ENCODE measurements at regions not wholly inside any gene's neighbourhood (a gene's known extent, or its start where the extent isn't known, plus 50 kb on each side); places are given as distances from the start of the nearest gene placed in this dataset.

DNA sequence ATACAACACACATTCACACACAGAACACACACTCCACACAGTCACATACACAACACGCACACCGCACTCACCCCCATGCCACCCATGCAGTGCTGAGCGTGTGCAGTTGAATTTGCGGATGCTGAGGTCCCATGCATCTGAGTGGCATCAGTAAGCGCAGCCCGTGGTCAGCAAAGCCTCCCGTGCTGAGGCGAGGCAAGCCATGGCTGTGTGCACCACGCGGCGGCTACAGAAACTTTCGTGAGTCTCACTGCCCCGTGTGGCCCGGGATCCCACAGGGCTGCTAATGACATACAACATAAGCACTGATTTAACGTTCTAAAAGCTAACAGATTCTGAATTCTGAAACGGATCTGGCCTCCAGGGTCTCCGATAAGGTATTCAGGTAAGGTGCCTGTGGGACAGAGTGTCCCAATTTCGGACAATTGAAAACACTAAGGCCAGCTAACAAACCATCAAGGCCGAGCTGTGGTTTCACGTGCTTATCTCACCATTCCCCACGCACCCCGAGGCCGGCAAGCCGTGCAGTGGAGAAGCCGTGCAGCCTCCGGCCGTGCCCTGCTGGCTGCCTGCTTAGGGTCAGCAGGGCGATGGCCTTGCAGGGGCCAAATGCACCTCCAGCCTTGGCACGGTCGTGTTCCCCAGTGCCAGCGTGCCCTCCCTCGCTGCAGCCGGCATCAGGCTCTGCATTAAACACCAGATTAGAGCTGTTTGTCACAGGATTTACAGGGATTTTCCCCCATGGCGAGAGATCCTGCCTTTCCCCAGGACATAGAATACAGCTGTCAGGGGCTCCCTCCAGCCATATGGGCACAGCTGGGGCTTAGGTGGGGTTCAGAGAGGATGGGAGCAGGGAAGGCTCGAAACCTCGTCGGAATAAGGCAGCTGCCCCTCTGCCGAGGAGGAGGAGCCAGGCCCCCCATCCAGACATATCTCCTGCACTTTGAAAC lies 191.7 kb downstream of the C16orf95 start:
- CTCF ChIA-PET = interaction anchor here (0.8 to 2.6 kb wide), 4 partner anchors 63 to 605 kb away, joined by 3 to 9 read pairs (median 3); no protein-coding TSS in a partner anchor
- H3K4me3 ChIP-seq (ENCODE audit: low read depth, low read length) = no peak overlapping the region
- no peak for DNase-seq (ENCODE audit: low read depth, low spot score)
- POLR2A ChIA-PET = no interaction called here
- TF ChIP-seq, protein P1, sequence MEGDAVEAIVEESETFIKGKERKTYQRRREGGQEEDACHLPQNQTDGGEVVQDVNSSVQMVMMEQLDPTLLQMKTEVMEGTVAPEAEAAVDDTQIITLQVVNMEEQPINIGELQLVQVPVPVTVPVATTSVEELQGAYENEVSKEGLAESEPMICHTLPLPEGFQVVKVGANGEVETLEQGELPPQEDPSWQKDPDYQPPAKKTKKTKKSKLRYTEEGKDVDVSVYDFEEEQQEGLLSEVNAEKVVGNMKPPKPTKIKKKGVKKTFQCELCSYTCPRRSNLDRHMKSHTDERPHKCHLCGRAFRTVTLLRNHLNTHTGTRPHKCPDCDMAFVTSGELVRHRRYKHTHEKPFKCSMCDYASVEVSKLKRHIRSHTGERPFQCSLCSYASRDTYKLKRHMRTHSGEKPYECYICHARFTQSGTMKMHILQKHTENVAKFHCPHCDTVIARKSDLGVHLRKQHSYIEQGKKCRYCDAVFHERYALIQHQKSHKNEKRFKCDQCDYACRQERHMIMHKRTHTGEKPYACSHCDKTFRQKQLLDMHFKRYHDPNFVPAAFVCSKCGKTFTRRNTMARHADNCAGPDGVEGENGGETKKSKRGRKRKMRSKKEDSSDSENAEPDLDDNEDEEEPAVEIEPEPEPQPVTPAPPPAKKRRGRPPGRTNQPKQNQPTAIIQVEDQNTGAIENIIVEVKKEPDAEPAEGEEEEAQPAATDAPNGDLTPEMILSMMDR (IDR thresholded peaks at IDR 0.05; ENCODE audit: insufficient read depth, low read length, missing control alignments) = no peak

DNA sequence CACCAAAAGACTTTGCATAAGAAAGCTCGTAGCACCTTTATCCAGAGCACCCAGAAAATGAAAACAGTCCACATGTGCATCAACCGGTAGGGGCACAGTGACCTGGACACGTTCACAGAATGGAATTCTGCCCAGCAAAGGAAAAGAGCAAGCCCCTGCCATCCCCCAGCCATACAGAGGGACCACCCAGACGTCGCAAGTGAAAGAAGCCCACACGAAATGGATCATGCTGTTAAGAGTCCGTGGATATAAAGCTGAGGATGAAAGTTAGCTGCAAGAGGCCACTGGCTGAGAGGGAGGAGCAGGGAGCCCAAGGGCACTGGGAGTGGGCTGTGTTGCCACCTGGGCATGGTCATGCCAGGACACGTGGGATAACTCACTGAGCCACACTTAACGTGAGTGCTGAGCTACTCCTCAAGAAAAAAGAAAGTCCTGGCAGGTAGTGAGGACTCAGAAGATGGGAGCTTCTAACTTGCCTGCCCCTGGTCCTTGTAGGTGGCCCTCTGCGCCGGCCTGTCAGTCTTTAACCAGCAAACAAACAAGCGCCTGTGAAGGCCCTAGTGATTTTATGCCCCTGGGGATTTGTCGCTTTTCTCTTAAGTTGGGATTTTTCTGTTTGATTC lies 190.7 kb downstream of the C16orf95 start:
- POLR2A ChIA-PET = no interaction called here
- CTCF ChIA-PET = interaction anchor here (0.7 to 2.6 kb wide), 7 partner anchors 14 to 606 kb away, joined by 3 to 11 read pairs (median 4); no protein-coding TSS in a partner anchor
- TF ChIP-seq, protein P1 (IDR thresholded peaks at IDR 0.05; ENCODE audit: insufficient read depth, low read length, missing control alignments) = no peak
- no peak overlapping the region for H3K4me3 ChIP-seq (ENCODE audit: low read depth, low read length)
- no peak for DNase-seq (ENCODE audit: low read depth, low spot score)

DNA sequence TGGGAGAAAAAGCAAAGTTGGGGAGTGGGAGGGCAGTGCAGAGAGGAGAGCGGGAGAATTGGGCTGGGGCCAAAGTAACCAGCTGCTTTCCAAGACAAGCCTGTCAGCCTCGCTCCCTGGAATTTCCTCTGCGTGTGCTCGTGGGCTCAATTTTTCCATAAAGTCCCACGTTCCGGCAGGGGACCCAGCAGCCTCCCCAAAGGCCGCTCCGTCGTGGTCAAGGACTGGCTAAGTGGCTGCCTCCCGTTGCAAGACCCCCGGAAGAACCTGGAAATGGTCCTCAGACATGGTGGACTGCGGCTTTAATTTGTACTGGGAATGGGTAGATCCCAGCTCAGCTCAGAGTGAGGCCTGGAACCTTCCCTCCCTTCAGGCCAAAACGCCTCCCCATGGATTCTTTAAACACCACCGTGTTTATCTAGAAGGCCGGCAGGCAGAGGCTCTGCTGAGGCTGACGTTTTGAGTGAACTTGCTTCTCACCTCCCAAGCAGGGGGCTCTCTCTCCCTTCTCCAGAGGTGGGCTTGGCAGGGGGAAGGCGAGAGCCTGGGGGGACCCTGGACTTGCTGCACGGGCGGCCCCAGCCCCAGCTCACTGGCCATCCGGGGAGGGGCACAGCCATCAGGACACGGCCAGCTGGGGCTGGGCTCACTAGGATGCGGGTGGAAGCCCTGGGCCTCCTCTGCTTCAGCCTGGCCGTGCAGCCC lies 190.0 kb downstream of the C16orf95 start:
- POLR2A ChIA-PET = no interaction called here
- TF ChIP-seq, protein P1 (IDR thresholded peaks at IDR 0.05; ENCODE audit: insufficient read depth, low read length, missing control alignments) = no peak
- CTCF ChIA-PET = interaction anchor here (0.7 to 2.6 kb wide), 7 partner anchors 13 to 607 kb away, joined by 3 to 11 read pairs (median 4); no protein-coding TSS in a partner anchor
- H3K4me3 ChIP-seq (ENCODE audit: low read depth, low read length) = no peak overlapping the region
- DNase-seq (ENCODE audit: low read depth, low spot score) = no peak

DNA sequence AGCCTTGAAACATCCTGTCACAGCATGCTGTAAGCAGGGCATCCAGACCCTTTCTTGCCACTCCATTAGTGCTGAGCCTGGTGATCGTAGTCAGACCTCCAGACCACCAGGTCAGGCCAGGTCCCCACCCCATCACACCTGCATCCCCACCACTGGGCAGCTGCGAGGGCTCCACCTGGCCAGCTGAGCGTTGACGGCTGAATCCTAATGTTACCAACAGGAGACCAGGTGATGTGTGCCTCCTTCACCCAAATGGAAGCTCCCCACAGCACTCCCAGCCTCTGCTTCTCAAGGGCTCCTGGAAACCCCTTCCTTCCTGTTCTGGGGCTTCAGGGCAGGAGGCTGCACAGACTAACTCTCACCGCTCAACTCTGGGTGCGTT lies 189.4 kb downstream of the C16orf95 start:
- TF ChIP-seq, protein P1 (IDR thresholded peaks at IDR 0.05; ENCODE audit: insufficient read depth, low read length, missing control alignments) = no peak
- DNase-seq (ENCODE audit: low read depth, low spot score) = no peak
- CTCF ChIA-PET = interaction anchor here (1.0 to 1.6 kb wide), 4 partner anchors 19 to 564 kb away, joined by 3 to 11 read pairs (median 4); no protein-coding TSS in a partner anchor
- POLR2A ChIA-PET = interaction anchor here (0.6 kb wide), 1 partner anchor 19 kb away, joined by 3 read pairs; no protein-coding TSS in a partner anchor
- no peak overlapping the region for H3K4me3 ChIP-seq (ENCODE audit: low read depth, low read length)

DNA sequence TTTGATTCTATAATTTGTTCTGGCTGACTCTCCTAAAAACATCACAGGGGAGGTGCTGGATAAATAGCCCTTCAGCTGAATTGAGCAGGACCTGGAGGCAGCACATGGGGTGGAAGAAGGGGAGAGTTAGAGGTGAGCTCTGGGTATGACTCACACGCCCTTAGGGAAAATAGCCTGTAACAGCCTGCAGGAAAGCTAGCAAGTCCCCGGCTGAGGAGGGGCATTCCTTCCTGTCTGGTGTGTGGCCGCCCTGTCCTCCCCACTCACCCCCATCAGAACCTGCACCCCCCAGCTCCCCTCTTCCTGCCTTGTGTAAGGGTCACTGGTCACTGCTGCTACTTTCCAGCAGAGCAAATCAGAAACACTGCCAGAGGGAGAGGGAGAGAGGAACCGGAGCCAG lies 187.4 kb downstream of the C16orf95 start:
- no peak for DNase-seq (ENCODE audit: low read depth, low spot score)
- TF ChIP-seq, protein P1 (IDR thresholded peaks at IDR 0.05; ENCODE audit: insufficient read depth, low read length, missing control alignments) = no peak
- ChIA-PET POLR2A (no interaction called here), CTCF (interaction anchor here (1.0 to 1.7 kb wide), 3 partner anchors 67 to 149 kb away, joined by 3 to 6 read pairs (median 4); no protein-coding TSS in a partner anchor)
- H3K4me3 ChIP-seq (ENCODE audit: low read depth, low read length) = no peak overlapping the region
